ENCODE measurements at regions not wholly inside any gene's neighbourhood (a gene's known extent, or its start where the extent isn't known, plus 50 kb on each side); places are given as distances from the start of the nearest gene placed in this dataset.

- Histone ChIP-seq H3K27ac (ENCODE audit: extremely low read length, insufficient read depth, low read length) (no peak overlapping the region), H2AFZ (ENCODE audit: low read length) (no peak overlapping the region), H3K27me3 (ENCODE audit: control insufficient read depth in 1 of 2, insufficient read depth in 2 of 2, low read length in 2 of 2) (no peaks in the 10 kb centered on the region), H3K4me3 (replicated peaks in 1 of 3; ENCODE audit: insufficient read depth in 1 of 3, low read depth in 2 of 3, low read length in 3 of 3) (no peak overlapping the region), H4K20me1 (ENCODE audit: insufficient read depth, low read length) (no peaks in the 10 kb centered on the region), H3K36me3 (replicated peaks in 1 of 2; ENCODE audit: control insufficient read depth in 1 of 2, insufficient read depth in 2 of 2, low read length in 2 of 2) (no peaks in the 10 kb centered on the region), H3K9ac (ENCODE audit: insufficient read depth, low read depth, low read length) (no peak overlapping the region), H3K4me2 (ENCODE audit: low read depth, low read length) (no peak overlapping the region), H3K4me1 (ENCODE audit: insufficient read depth, low read length) (no peaks in the 10 kb centered on the region), H3K9me3 (ENCODE audit: low read length) (peaks cover 20% of the 10 kb centered on the region; the same call in 1 of the 2 replicates), H3K79me2 (ENCODE audit: insufficient read depth, low read length) (no peaks in the 10 kb centered on the region)
- DNase-seq (ENCODE audit: low spot score) (no peak), ATAC-seq (no peak), FAIRE-seq (no peak)
- WGBS (ENCODE audit: low lambda C conversion rate), result 3% methylated on average over 2 of the region's 2 CpGs
- in situ Hi-C loops (cut with HindIII; ENCODE audit: extremely low pct_ligation_motif_present, low pct_unique_long_range_greater_than_20kb) (no loop called here), intact Hi-C loops (cut with micrococcal nuclease; ENCODE audit: unreplicated experiment) (no loop called here)
- BruUV-seq (replicated peaks), result no TSS peak
- ChIA-PET POLR2A (no interaction called here), CTCF (ENCODE audit: low intra/inter-chr PET ratio, low total read pairs) (no interaction called here)
- TF ChIP-seq YEATS4 (CRISPR knock-in tag; IDR thresholded peaks at IDR 0.05; ENCODE audit: borderline replicate concordance) (no peak), ZBTB38 (CRISPR knock-in tag; IDR thresholded peaks at IDR 0.05) (no peak), HOXA3 (CRISPR knock-in tag; IDR thresholded peaks at IDR 0.05) (no peak), THAP9 (CRISPR knock-in tag; IDR thresholded peaks at IDR 0.05; ENCODE audit: borderline replicate concordance) (no peak), ZNF609 (CRISPR knock-in tag; IDR thresholded peaks at IDR 0.05; ENCODE audit: borderline replicate concordance) (no peak), ARID4A (CRISPR knock-in tag; IDR thresholded peaks at IDR 0.05; ENCODE audit: borderline replicate concordance) (no peak), BORCS8-MEF2B (CRISPR knock-in tag; IDR thresholded peaks at IDR 0.05) (no peak), ZNF607 (CRISPR knock-in tag; IDR thresholded peaks at IDR 0.05; ENCODE audit: borderline replicate concordance) (no peak), DDIT3 (CRISPR knock-in tag; IDR thresholded peaks at IDR 0.05) (no peak), ZNF343 (CRISPR knock-in tag; IDR thresholded peaks at IDR 0.05) (no peak), HNRNPH1 (optimal IDR thresholded peaks at IDR 0.05; ENCODE audit: low read depth, low read length) (no peak)
These were observed 60.8 kb upstream of the NAMPT start for GRCh38 chr7:106345421-106346166.

All from HepG2 (cell line).